Prostate gland (tissue), 2 donors: ENCODE measurements at regions not wholly inside any gene's neighbourhood (a gene's known extent, or its start where the extent isn't known, plus 50 kb on each side); places are given as distances from the start of the nearest gene placed in this dataset.

Source experiments
- DNase-seq: peaks from one replicate; pipeline ENCODE4 v3.0.0-alpha.2; 2019; ENCODE audit warnings: low spot score
- H3K27ac ChIP-seq, 2 donors: fragments of 200-600 bp; sonication (generic); 2 replicates each; pipeline ENCODE4 v1.5.1; 2017 to 2019
- H3K27me3 ChIP-seq: fragments of 200-600 bp; sonication (generic); replicated peaks from 2 replicates; pipeline ENCODE4 v1.5.1; 2019; ENCODE audit not compliant: insufficient read depth
- H3K36me3 ChIP-seq, 2 donors: fragments of 200-600 bp; sonication (generic); 1 replicate in 1 of 2; 2 replicates in 1 of 2; pipeline versions ENCODE4 v1.5.1 to v1.8.1; 2017 to 2019
- H3K4me1 ChIP-seq: fragments of 200-600 bp; sonication (generic); replicated peaks from 2 replicates; pipeline ENCODE4 v1.5.1; 2019
- H3K4me3 ChIP-seq, 2 donors: fragments of 200-600 bp; sonication (generic); 2 replicates each; pipeline ENCODE4 v1.5.1; 2017 to 2019
- H3K9me3 ChIP-seq: fragments of 200-600 bp; sonication (generic); 2 replicates; pipeline ENCODE4 v1.5.1; 2017
- CTCF ChIP-seq, 4 experiments: fragments of 200-600 bp in 2 of 4; fragments of 450-650 bp in 2 of 4; sonication (generic) in 2 of 4; IDR thresholded peaks; 1 replicate in 3 of 4; 2 replicates in 1 of 4; pipeline ENCODE4 v1.5.1; 2016 to 2019; ENCODE audit warnings: antibody characterized with exemption in 4 of 4, mild to moderate bottlenecking in 2 of 4, moderate library complexity in 2 of 4
- POLR2A ChIP-seq: fragments of 450-650 bp; IDR thresholded peaks from one replicate; pipeline ENCODE4 v1.6.1; 2016; ENCODE audit warnings: antibody characterized with exemption, mild to moderate bottlenecking
- POLR2AphosphoS5 ChIP-seq: sonication (generic); formaldehyde crosslinking; IDR thresholded peaks from one replicate; pipeline ENCODE4 v1.6.1; 2017; ENCODE audit warnings: antibody characterized with exemption
- WGBS: methylation state at CpG from one replicate; pipeline ENCODE4 v1.1.5; 2018; 5-methylcytosine and 5-hydroxymethylcytosine counted together
- intact Hi-C: fragments of 100-400 bp; cut with DNase I; formaldehyde crosslinking; loops from one replicate; pipeline ENCODE4 v1.14.2; 2022

- TF ChIP-seq CTCF (IDR thresholded peaks at IDR 0.05) (no peak), POLR2A (no peak), POLR2AphosphoS5 (no peak)
- H3K27me3 ChIP-seq = no peaks in the 10 kb centered on the region
- DNase-seq = no peak
- intact Hi-C loops = no loop called here
- WGBS = 11% methylated on average over 1 of the region's 1 CpG
- no peaks in the 10 kb centered on the region for H3K4me1 ChIP-seq
- no peak overlapping the region for H3K27ac ChIP-seq
- no peaks in the 10 kb centered on the region for H3K9me3 ChIP-seq
- no peak overlapping the region for H3K4me3 ChIP-seq
- no peaks in the 10 kb centered on the region for H3K36me3 ChIP-seq
Measured at GRCh38 chr5:175035882-175036533, 311.6 kb downstream of the MSX2 start.

- Histone ChIP-seq H3K4me3 (no peak overlapping the region), H3K27ac (no peak overlapping the region), H3K9me3 (no peaks in the 10 kb centered on the region), H3K27me3 (no peaks in the 10 kb centered on the region), H3K4me1 (no peaks in the 10 kb centered on the region), H3K36me3 (no peaks in the 10 kb centered on the region)
- intact Hi-C loops = no loop called here
- no peak for DNase-seq
- TF ChIP-seq POLR2A = no peak
- no peak for TF ChIP-seq CTCF (IDR thresholded peaks at IDR 0.05)
- TF ChIP-seq POLR2AphosphoS5 = no peak
- WGBS = 92% methylated on average over 3 of the region's 3 CpGs
Measured at GRCh38 chr5:175034924-175035323, 310.5 kb downstream of the MSX2 start.

- H3K4me3 ChIP-seq = no peak overlapping the region
- H3K27me3 ChIP-seq = no peaks in the 10 kb centered on the region
- H3K36me3 ChIP-seq = no peaks in the 10 kb centered on the region
- DNase-seq = no peak
- intact Hi-C loops = no loop called here
- TF ChIP-seq POLR2AphosphoS5 = no peak
- TF ChIP-seq CTCF (IDR thresholded peaks at IDR 0.05) = no peak
- TF ChIP-seq POLR2A = no peak
- no peaks in the 10 kb centered on the region for H3K4me1 ChIP-seq
- H3K9me3 ChIP-seq = no peaks in the 10 kb centered on the region
- no peak overlapping the region for H3K27ac ChIP-seq
- 83% methylated on average over 4 of the region's 4 CpGs for WGBS
Measured at GRCh38 chr5:175032741-175033151, 308.4 kb downstream of the MSX2 start.

GRCh38 chr5:175032013-175032412, 307.6 kb downstream of the MSX2 start:
- Histone ChIP-seq H3K4me3 (no peak overlapping the region), H3K4me1 (no peaks in the 10 kb centered on the region), H3K9me3 (no peaks in the 10 kb centered on the region), H3K27ac (no peak overlapping the region), H3K36me3 (no peaks in the 10 kb centered on the region), H3K27me3 (no peaks in the 10 kb centered on the region)
- no peak for DNase-seq
- intact Hi-C loops = no loop called here
- WGBS = 53% methylated on average over 2 of the region's 2 CpGs
- no peak for TF ChIP-seq POLR2A
- TF ChIP-seq POLR2AphosphoS5 = no peak
- TF ChIP-seq CTCF (IDR thresholded peaks at IDR 0.05) = no peak

- Histone ChIP-seq H3K36me3 (no peaks in the 10 kb centered on the region), H3K9me3 (no peaks in the 10 kb centered on the region), H3K4me1 (no peaks in the 10 kb centered on the region), H3K27me3 (no peaks in the 10 kb centered on the region), H3K27ac (no peak overlapping the region), H3K4me3 (no peak overlapping the region)
- intact Hi-C loops = no loop called here
- 59% methylated on average over 3 of the region's 3 CpGs for WGBS
- no peak for DNase-seq
- TF ChIP-seq CTCF (IDR thresholded peaks at IDR 0.05) (no peak), POLR2A (no peak)
Measured at GRCh38 chr5:175027390-175027789, 303.0 kb downstream of the MSX2 start.
